Hepatocyte (in vitro differentiated cells): ENCODE measurements at regions not wholly inside any gene's neighbourhood (a gene's known extent, or its start where the extent isn't known, plus 50 kb on each side); places are given as distances from the start of the nearest gene placed in this dataset.

Experiments
- DNase-seq: peaks from one replicate; pipeline ENCODE4 v3.0.0-alpha.2; 2016; ENCODE audit warnings: low spot score
- H2AFZ ChIP-seq: fragments of 200-600 bp; sonication (generic); 2 replicates; pipeline ENCODE4 v1.6.0; 2016; ENCODE audit warnings: antibody characterized with exemption, mild to moderate bottlenecking
- H3K27ac ChIP-seq: fragments of 200-600 bp; sonication (generic); 2 replicates; pipeline ENCODE4 v1.5.1; 2016; ENCODE audit warnings: mild to moderate bottlenecking
- H3K27me3 ChIP-seq: fragments of 200-600 bp; sonication (generic); 2 replicates; pipeline ENCODE4 v1.6.1; 2016
- H3K36me3 ChIP-seq: fragments of 200-600 bp; sonication (generic); replicated peaks from 2 replicates; pipeline ENCODE4 v1.5.1; 2016; ENCODE audit warnings: low read depth; ENCODE audit not compliant: insufficient read depth
- H3K4me1 ChIP-seq: fragments of 200-600 bp; sonication (generic); 2 replicates; pipeline ENCODE4 v1.5.1; 2016; ENCODE audit warnings: mild to moderate bottlenecking, moderate library complexity; ENCODE audit not compliant: insufficient read depth
- H3K4me2 ChIP-seq: fragments of 200-600 bp; sonication (generic); 2 replicates; pipeline ENCODE4 v1.6.0; 2016
- H3K4me3 ChIP-seq: fragments of 200-600 bp; sonication (generic); 2 replicates; pipeline ENCODE4 v1.5.1; 2016; ENCODE audit warnings: mild to moderate bottlenecking
- H3K79me2 ChIP-seq: fragments of 200-600 bp; sonication (generic); 2 replicates; pipeline ENCODE4 v1.6.0; 2017; ENCODE audit warnings: mild to moderate bottlenecking
- H3K9me2 ChIP-seq: fragments of 200-600 bp; sonication (generic); replicated peaks from 2 replicates; pipeline ENCODE4 v1.6.0; 2017; ENCODE audit warnings: mild to moderate bottlenecking; ENCODE audit not compliant: insufficient read depth
- H3K9me3 ChIP-seq: fragments of 200-600 bp; sonication (generic); 2 replicates; pipeline ENCODE4 v1.5.1; 2016; ENCODE audit warnings: low read depth, mild to moderate bottlenecking
- H4K20me1 ChIP-seq: fragments of 200-600 bp; sonication (generic); 2 replicates; pipeline ENCODE4 v1.6.0; 2016; ENCODE audit warnings: mild to moderate bottlenecking; ENCODE audit not compliant: insufficient read depth, poor library complexity, severe bottlenecking
- EZH2 ChIP-seq: fragments of 200-600 bp; sonication (generic); IDR thresholded peaks from 2 replicates; pipeline ENCODE4 v1.6.1; 2016; ENCODE audit warnings: antibody characterized with exemption, mild to moderate bottlenecking, borderline replicate concordance
- EZH2phosphoT487 ChIP-seq: fragments of 200-600 bp; sonication (generic); IDR thresholded peaks from one replicate; pipeline ENCODE4 v1.6.1; 2018; ENCODE audit warnings: antibody characterized with exemption, mild to moderate bottlenecking, low read depth, moderate library complexity; ENCODE audit not compliant: unreplicated experiment, severe bottlenecking
- WGBS: methylation state at CpG from one replicate; pipeline ENCODE4 v1.1.6; 2016; ENCODE audit warnings: low lambda C conversion rate; ENCODE audit errors: missing lambda C conversion rate; 5-methylcytosine and 5-hydroxymethylcytosine counted together
- TF ChIP-seq, protein P1 (sequence below): fragments of 200-600 bp; sonication (generic); IDR thresholded peaks from 2 replicates; pipeline ENCODE4 v1.5.1; 2016; ENCODE audit warnings: antibody characterized with exemption, mild to moderate bottlenecking; ENCODE audit not compliant: poor library complexity

DNA sequence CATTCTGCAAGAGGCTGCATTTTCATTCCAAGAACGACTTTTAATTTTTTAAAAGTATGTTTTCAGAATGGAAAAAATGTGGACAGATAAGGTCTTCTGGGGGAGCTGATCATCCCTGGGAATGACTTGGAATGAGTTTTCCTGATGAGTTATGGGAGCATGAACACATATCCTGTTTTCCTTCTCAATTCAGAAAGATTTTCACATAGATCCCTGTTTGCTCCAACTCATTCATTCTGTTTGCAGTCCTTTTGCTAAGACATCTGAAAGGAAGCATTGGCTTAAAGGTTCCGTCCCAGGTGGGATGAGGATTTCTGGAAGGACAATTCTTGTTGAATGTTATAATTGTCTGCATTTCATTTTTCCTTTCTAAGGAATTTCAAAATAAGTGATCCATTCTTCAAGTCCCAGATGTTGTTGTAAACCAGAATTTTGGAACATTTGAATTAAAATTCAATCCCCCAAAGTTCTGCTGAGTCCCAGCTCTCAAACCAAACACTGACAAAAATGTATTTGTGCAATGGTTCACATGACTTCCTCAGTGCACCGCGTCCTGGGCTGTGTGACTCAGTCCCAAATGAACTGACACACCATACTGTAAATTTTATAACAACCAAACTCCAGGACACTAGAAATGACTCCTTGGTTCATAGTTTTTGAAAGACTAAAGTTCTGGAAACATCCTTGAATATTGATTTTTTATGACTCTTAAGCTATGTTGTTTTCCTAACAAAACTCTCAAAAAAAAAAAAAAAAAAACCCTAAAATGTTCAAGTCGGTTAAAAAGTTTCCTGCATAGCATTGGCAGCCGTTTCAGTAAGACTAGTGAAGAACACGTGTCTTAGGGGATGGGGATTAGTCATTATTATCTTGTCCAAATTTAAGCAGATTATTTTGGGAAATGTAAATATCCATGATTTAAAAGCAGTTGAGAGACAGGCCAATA is 281.8 kb upstream of the TCF4 start:
- Histone ChIP-seq H3K4me1 (peaks cover under 1% of the 10 kb centered on the region), H3K79me2 (no peaks in the 10 kb centered on the region), H3K9me2 (no peaks in the 10 kb centered on the region), H3K4me2 (no peak overlapping the region), H3K9me3 (no peaks in the 10 kb centered on the region), H2AFZ (no peak overlapping the region), H3K27ac (no peak overlapping the region), H4K20me1 (no peaks in the 10 kb centered on the region), H3K4me3 (no peak overlapping the region), H3K36me3 (no peaks in the 10 kb centered on the region), H3K27me3 (no peaks in the 10 kb centered on the region)
- TF ChIP-seq EZH2 (no peak), EZH2phosphoT487 (no peak)
- TF ChIP-seq, protein P1, sequence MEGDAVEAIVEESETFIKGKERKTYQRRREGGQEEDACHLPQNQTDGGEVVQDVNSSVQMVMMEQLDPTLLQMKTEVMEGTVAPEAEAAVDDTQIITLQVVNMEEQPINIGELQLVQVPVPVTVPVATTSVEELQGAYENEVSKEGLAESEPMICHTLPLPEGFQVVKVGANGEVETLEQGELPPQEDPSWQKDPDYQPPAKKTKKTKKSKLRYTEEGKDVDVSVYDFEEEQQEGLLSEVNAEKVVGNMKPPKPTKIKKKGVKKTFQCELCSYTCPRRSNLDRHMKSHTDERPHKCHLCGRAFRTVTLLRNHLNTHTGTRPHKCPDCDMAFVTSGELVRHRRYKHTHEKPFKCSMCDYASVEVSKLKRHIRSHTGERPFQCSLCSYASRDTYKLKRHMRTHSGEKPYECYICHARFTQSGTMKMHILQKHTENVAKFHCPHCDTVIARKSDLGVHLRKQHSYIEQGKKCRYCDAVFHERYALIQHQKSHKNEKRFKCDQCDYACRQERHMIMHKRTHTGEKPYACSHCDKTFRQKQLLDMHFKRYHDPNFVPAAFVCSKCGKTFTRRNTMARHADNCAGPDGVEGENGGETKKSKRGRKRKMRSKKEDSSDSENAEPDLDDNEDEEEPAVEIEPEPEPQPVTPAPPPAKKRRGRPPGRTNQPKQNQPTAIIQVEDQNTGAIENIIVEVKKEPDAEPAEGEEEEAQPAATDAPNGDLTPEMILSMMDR: no peak
- WGBS: 76% methylated on average over 7 of the region's 7 CpGs
- no peak for DNase-seq

- no peaks in the 10 kb centered on the region for H3K9me2 ChIP-seq
- no peaks in the 10 kb centered on the region for H3K9me3 ChIP-seq
- no peak overlapping the region for H3K27ac ChIP-seq
- 86% methylated on average over 1 of the region's 1 CpG for WGBS
- no peaks in the 10 kb centered on the region for H3K79me2 ChIP-seq
- H3K4me1 ChIP-seq: no peaks in the 10 kb centered on the region
- H3K4me3 ChIP-seq: no peak overlapping the region
- no peak overlapping the region for H3K4me2 ChIP-seq
- H3K27me3 ChIP-seq: no peaks in the 10 kb centered on the region
- no peaks in the 10 kb centered on the region for H3K36me3 ChIP-seq
- DNase-seq: no peak
- H4K20me1 ChIP-seq: no peaks in the 10 kb centered on the region
- TF ChIP-seq, protein P1: no peak
- no peak for TF ChIP-seq EZH2phosphoT487
- TF ChIP-seq EZH2: no peak
- no peak overlapping the region for H2AFZ ChIP-seq
These were observed 280.9 kb upstream of the TCF4 start for GRCh38 chr18:55868909-55869308.

- Histone ChIP-seq H3K4me3 (no peak overlapping the region), H3K79me2 (no peaks in the 10 kb centered on the region), H3K27ac (no peak overlapping the region), H3K4me1 (no peaks in the 10 kb centered on the region), H4K20me1 (no peaks in the 10 kb centered on the region), H3K36me3 (no peaks in the 10 kb centered on the region), H3K27me3 (no peaks in the 10 kb centered on the region), H3K9me3 (no peaks in the 10 kb centered on the region), H3K4me2 (no peak overlapping the region), H3K9me2 (no peaks in the 10 kb centered on the region), H2AFZ (no peak overlapping the region)
- WGBS: 88% methylated on average over 7 of the region's 7 CpGs
- DNase-seq: no peak
- no peak for TF ChIP-seq EZH2
These were observed 278.9 kb upstream of the TCF4 start for GRCh38 chr18:55866886-55867285.

GRCh38 chr18:55866006-55866405 is 278.0 kb upstream of the TCF4 start:
- H3K9me2 ChIP-seq: no peaks in the 10 kb centered on the region
- no peaks in the 10 kb centered on the region for H4K20me1 ChIP-seq
- H3K4me1 ChIP-seq: no peaks in the 10 kb centered on the region
- no peaks in the 10 kb centered on the region for H3K9me3 ChIP-seq
- TF ChIP-seq EZH2: no peak
- no peak for TF ChIP-seq EZH2phosphoT487
- TF ChIP-seq, protein P1: no peak
- no peak overlapping the region for H3K4me3 ChIP-seq
- H3K36me3 ChIP-seq: no peaks in the 10 kb centered on the region
- 78% methylated on average over 7 of the region's 7 CpGs for WGBS
- H3K4me2 ChIP-seq: no peak overlapping the region
- H3K27ac ChIP-seq: no peak overlapping the region
- H3K27me3 ChIP-seq: no peaks in the 10 kb centered on the region
- no peak overlapping the region for H2AFZ ChIP-seq
- H3K79me2 ChIP-seq: no peaks in the 10 kb centered on the region
- no peak for DNase-seq
